Left lung (tissue), 4 donors: ENCODE measurements at regions not wholly inside any gene's neighbourhood (a gene's known extent, or its start where the extent isn't known, plus 50 kb on each side); places are given as distances from the start of the nearest gene placed in this dataset.

Experiments used
- ATAC-seq: fragments of 200-7000 bp; cut with Tn5 transposase; one replicate; pipeline ENCODE4 v1.9.1; 2020; ENCODE audit warnings: moderate library complexity
- DNase-seq, 4 donors: peaks; one replicate each; pipeline ENCODE4 v3.0.0-alpha.2; 2013 to 2020
- H3K27ac ChIP-seq, 2 donors: fragments of 200-600 bp; sonication (generic) in 1 of 2; one replicate each; pipeline versions ENCODE4 v1.5.0 to v1.8.0; 2020 to 2021
- H3K27me3 ChIP-seq, 2 donors: fragments of 200-600 bp; sonication (generic) in 1 of 2; one replicate each; pipeline versions ENCODE4 v1.5.0 to v1.8.0; 2020 to 2021
- H3K36me3 ChIP-seq, 2 donors: fragments of 200-600 bp; sonication (generic) in 1 of 2; one replicate each; pipeline versions ENCODE4 v1.5.0 to v1.8.0; 2020 to 2021
- H3K4me1 ChIP-seq, 2 donors: fragments of 200-600 bp; one replicate each; pipeline ENCODE4 v1.8.0; 2021
- H3K4me3 ChIP-seq, 2 donors: fragments of 200-600 bp; sonication (generic) in 1 of 2; one replicate each; pipeline versions ENCODE4 v1.5.0 to v1.8.0; 2020 to 2021; ENCODE audit warnings: mild to moderate bottlenecking in 1 of 2
- H3K9me3 ChIP-seq, 2 donors: fragments of 200-600 bp; sonication (generic) in 1 of 2; one replicate each; pipeline versions ENCODE4 v1.5.0 to v1.8.0; 2020 to 2021
- intact Hi-C, 2 donors: fragments of 100-400 bp; cut with DNase I; formaldehyde crosslinking; loops; one replicate each; pipeline versions ENCODE4 v1.11.2 to v1.14.2; 2022
- TF ChIP-seq, protein P1 (sequence below), 2 donors: fragments of 200-600 bp; sonication (generic) in 1 of 2; IDR thresholded peaks; one replicate each; pipeline versions ENCODE4 v1.5.0 to v1.8.0; 2021; ENCODE audit warnings: antibody characterized with exemption in 2 of 2
- donor health status: DM: no; HTN: yes; CAD: no.
- donor health status: DM: no; HTN: no; CAD: no.

DNA sequence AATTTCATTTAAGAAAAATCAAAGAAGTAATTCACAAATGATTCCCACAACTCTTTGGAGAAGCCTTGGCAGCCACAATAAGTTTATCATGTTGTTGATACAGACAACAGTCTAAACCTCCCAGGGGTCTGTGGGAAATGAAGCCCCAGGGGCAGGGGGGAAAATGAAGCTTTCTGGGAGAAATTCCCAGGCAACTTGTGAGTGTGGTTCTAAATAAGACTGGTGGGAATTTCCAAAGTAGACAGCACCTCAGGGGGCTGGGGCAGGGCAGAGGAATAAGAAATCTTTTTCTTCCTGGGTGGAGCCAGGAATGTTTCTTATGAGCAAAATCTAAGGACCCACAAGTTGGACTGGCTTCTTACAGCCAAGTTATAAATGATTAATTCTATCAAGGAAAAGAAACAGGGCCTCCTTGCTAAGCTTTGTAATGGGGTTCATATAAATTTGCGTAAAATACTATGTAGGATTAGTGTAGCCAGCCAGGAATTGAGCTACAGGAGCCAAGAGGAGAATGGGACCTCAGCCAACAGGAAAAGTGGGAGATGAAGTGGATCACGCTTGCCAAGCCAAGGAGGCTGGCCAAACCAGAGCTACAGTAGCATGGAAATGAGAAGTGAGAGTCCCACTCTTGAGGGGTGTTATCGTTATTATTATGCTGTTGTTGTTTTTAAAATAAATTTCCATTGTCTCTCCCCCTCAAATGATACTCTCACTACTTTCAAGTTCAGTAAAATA is 182.9 kb upstream of the FAR2 start:
- intact Hi-C loops = no loop called here
- H3K27me3 ChIP-seq = no peaks in the 10 kb centered on the region
- DNase-seq (peak in 3 of 4 donors; percentile 42 to 68 (median 51)), ATAC-seq (peak; percentile 87)
- H3K4me3 ChIP-seq = no peak overlapping the region
- TF ChIP-seq, protein P1, sequence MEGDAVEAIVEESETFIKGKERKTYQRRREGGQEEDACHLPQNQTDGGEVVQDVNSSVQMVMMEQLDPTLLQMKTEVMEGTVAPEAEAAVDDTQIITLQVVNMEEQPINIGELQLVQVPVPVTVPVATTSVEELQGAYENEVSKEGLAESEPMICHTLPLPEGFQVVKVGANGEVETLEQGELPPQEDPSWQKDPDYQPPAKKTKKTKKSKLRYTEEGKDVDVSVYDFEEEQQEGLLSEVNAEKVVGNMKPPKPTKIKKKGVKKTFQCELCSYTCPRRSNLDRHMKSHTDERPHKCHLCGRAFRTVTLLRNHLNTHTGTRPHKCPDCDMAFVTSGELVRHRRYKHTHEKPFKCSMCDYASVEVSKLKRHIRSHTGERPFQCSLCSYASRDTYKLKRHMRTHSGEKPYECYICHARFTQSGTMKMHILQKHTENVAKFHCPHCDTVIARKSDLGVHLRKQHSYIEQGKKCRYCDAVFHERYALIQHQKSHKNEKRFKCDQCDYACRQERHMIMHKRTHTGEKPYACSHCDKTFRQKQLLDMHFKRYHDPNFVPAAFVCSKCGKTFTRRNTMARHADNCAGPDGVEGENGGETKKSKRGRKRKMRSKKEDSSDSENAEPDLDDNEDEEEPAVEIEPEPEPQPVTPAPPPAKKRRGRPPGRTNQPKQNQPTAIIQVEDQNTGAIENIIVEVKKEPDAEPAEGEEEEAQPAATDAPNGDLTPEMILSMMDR (IDR thresholded peaks at IDR 0.05) = no peak
- no peak overlapping the region for H3K27ac ChIP-seq
- no peaks in the 10 kb centered on the region for H3K4me1 ChIP-seq
- no peaks in the 10 kb centered on the region for H3K36me3 ChIP-seq
- no peaks in the 10 kb centered on the region for H3K9me3 ChIP-seq

DNA sequence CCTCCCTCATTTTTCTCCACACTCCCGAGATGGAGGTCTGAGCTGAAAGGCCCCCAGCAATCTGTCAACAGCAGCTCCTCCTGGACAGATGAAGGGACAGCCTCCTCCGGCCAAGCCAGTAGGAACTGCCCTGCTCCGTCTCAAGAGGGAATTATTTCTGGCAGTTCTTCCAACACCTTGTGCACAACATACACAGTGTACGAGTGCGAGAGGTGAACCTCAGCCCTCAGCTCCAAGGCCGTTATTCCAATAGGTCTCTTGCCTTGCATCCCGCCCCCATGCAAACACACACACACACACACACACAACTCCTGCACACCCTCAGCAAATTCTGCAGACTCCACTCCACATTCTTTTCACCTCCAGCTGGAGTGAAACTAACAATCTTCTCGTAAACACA is 181.7 kb upstream of the FAR2 start:
- no peaks in the 10 kb centered on the region for H3K27me3 ChIP-seq
- no peaks in the 10 kb centered on the region for H3K4me1 ChIP-seq
- intact Hi-C loops = no loop called here
- H3K9me3 ChIP-seq = no peaks in the 10 kb centered on the region
- H3K4me3 ChIP-seq = no peak overlapping the region
- H3K36me3 ChIP-seq = no peaks in the 10 kb centered on the region
- TF ChIP-seq, protein P1 (IDR thresholded peaks at IDR 0.05) = no peak
- H3K27ac ChIP-seq = no peak overlapping the region
- ATAC-seq (no peak), DNase-seq (peak in 1 of 4 donors; percentile 26)

DNA sequence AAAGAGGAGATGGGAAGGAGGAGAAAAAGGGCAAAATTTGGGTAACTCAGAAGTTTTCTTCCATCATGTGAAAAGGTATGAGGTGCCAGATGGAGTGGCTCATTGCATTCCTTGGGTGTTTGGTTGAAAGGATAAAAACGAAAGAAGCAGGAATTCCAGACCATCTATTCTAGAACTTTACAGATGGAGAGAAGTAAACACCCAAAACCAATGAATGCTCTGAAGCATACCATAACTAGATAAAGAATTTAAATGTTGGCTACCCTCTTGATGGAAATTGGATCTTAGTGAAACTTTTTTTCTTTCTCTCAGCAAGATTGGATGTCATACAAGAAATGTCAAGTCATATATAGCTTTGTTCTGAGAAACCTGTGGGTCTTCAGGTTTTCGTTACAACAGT is 175.6 kb upstream of the FAR2 start:
- Histone ChIP-seq H3K4me1 (no peaks in the 10 kb centered on the region), H3K4me3 (no peak overlapping the region), H3K27ac (no peak overlapping the region), H3K36me3 (no peaks in the 10 kb centered on the region), H3K9me3 (no peaks in the 10 kb centered on the region), H3K27me3 (no peaks in the 10 kb centered on the region)
- TF ChIP-seq, protein P1 (IDR thresholded peaks at IDR 0.05) = no peak
- ATAC-seq (no peak), DNase-seq (no peak)
- intact Hi-C loops = no loop called here

DNA sequence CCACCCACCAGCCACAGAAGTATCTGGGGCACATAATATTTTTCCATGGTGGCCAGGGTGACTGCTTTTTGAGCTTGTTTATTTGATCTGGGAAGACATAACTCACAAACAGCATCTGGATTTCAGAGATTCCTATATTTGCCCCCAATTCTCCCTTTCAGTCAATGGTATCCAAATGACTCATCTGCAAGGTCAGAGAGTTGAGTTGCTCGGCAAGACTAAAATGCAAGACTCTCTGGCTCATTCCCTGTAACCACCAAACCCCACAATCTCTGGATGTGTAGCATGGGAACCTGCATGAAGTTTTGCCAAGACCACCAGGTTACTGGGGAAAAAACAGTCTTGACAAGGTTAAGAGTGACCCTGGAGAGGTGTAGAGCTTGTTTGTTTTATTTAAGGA is 174.9 kb upstream of the FAR2 start:
- H3K36me3 ChIP-seq = no peaks in the 10 kb centered on the region
- intact Hi-C loops = no loop called here
- ATAC-seq (no peak), DNase-seq (no peak)
- TF ChIP-seq, protein P1 (IDR thresholded peaks at IDR 0.05) = no peak
- no peaks in the 10 kb centered on the region for H3K27me3 ChIP-seq
- H3K4me1 ChIP-seq = no peaks in the 10 kb centered on the region
- no peaks in the 10 kb centered on the region for H3K9me3 ChIP-seq
- H3K4me3 ChIP-seq = no peak overlapping the region
- H3K27ac ChIP-seq = no peak overlapping the region

DNA sequence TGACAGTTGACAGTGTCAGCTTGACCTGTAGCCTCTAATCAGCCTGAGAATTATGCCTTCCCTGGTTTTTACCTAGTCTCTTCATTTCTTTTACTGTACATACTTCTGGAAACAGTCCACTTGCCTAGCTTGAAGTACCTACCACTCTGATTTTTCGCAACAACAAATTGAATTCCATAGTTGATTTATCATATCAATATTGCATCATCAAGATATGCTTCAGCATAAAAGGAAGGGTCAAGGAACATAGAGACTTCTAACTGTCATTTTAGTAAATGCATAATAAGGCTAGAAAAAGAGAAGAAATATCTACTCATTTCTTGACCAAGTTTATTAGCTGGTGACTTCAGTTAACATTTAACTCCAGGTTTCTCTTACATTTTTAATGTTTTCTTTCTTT is 174.2 kb upstream of the FAR2 start:
- Histone ChIP-seq H3K4me1 (no peaks in the 10 kb centered on the region), H3K9me3 (no peaks in the 10 kb centered on the region), H3K4me3 (no peak overlapping the region), H3K27me3 (no peaks in the 10 kb centered on the region), H3K36me3 (no peaks in the 10 kb centered on the region), H3K27ac (no peak overlapping the region)
- ATAC-seq (no peak), DNase-seq (no peak)
- intact Hi-C loops = no loop called here
- TF ChIP-seq, protein P1 (IDR thresholded peaks at IDR 0.05) = no peak
